GM12864 (cell line): ENCODE measurements at regions not wholly inside any gene's neighbourhood (a gene's known extent, or its start where the extent isn't known, plus 50 kb on each side); places are given as distances from the start of the nearest gene placed in this dataset.

Experiments used
- DNase-seq: peaks from one replicate; pipeline ENCODE4 v3.0.0-alpha.2; 2011; ENCODE audit warnings: low read depth
- H3K4me3 ChIP-seq: 2 replicates; pipeline ENCODE4 v1.5.1; 2011; ENCODE audit warnings: mild to moderate bottlenecking, low read depth, low read length, control low read depth
- TF ChIP-seq, protein P1 (sequence below): IDR thresholded peaks from 2 replicates; pipeline ENCODE4 v1.5.1; 2011; ENCODE audit warnings: low read depth, mild to moderate bottlenecking, moderate library complexity, low read length, control low read depth, inconsistent platforms; ENCODE audit errors: missing control alignments

DNA sequence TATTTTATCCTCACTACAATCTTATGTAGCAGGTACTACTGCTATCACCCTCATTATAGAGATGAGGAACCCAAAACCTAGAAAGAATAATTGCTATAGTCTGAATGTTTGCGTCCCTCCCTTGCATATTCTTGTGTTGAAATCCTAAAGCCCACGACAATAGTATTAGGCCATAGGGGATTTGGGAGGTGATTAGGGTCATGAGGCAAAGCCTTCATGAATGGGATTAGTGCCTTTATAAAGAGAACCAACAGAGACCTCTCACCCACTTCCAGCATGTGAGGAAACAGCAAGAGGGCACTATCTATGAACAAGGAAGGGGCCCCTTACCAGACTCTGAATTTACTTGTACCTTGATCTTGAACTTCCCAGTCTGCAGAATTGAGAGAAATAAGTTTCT is 500.3 kb upstream of the FAM98A start:
- DNase-seq, result no peak
- TF ChIP-seq, protein P1, sequence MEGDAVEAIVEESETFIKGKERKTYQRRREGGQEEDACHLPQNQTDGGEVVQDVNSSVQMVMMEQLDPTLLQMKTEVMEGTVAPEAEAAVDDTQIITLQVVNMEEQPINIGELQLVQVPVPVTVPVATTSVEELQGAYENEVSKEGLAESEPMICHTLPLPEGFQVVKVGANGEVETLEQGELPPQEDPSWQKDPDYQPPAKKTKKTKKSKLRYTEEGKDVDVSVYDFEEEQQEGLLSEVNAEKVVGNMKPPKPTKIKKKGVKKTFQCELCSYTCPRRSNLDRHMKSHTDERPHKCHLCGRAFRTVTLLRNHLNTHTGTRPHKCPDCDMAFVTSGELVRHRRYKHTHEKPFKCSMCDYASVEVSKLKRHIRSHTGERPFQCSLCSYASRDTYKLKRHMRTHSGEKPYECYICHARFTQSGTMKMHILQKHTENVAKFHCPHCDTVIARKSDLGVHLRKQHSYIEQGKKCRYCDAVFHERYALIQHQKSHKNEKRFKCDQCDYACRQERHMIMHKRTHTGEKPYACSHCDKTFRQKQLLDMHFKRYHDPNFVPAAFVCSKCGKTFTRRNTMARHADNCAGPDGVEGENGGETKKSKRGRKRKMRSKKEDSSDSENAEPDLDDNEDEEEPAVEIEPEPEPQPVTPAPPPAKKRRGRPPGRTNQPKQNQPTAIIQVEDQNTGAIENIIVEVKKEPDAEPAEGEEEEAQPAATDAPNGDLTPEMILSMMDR, result no peak
- H3K4me3 ChIP-seq, result no peak overlapping the region

GRCh38 chr2:34098256-34098655 is 499.2 kb upstream of the FAM98A start:
- no peak overlapping the region for H3K4me3 ChIP-seq
- no peak for DNase-seq
- TF ChIP-seq, protein P1, result no peak

- TF ChIP-seq, protein P1, result peak; percentile 68
- peak; percentile 5 for DNase-seq
- H3K4me3 ChIP-seq, result no peak overlapping the region
These were observed 497.6 kb upstream of the FAM98A start for GRCh38 chr2:34096562-34097171.

DNA sequence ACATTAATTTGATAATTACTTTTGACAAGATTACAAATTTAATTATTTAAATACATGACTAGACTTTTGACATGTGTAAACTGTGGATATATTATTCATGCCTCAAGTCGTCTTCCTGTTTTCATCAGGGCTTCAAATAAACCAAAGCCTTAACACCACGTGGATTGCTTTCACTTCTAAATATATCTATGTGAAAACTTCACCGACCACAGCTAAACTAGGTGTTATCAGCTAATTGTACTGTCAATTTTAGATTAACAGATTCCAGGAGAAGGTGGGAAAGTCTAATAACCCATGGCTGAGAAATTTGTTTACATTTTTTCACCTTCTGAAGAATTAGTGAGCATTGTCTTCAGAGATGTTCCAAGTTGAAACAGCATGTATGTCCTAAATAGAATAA is 494.7 kb upstream of the FAM98A start:
- TF ChIP-seq, protein P1, result no peak
- H3K4me3 ChIP-seq, result no peak overlapping the region
- no peak for DNase-seq

DNA sequence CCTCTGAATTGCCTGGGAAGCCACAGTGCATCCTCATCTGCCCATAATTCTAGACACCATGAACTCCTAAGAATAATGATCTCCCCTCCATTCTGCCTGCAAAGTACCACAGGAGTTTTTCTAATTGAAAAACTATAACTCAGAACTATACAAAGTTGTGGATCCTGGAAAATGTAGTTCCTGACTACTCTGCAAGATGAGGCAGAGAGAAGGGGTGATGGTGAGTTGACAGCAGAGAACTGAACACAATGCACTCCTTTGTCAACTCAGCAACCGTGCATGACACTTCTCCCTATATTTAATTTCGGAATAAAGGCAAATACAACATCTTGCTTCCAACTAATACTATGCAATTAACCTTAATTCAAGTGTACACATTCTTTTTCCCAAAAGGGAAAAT is 471.1 kb upstream of the FAM98A start:
- H3K4me3 ChIP-seq, result no peak overlapping the region
- no peak for DNase-seq
- TF ChIP-seq, protein P1, result no peak

- no peak for DNase-seq
- TF ChIP-seq, protein P1, result no peak
These were observed 470.5 kb upstream of the FAM98A start for GRCh38 chr2:34069604-34070003.

DNA sequence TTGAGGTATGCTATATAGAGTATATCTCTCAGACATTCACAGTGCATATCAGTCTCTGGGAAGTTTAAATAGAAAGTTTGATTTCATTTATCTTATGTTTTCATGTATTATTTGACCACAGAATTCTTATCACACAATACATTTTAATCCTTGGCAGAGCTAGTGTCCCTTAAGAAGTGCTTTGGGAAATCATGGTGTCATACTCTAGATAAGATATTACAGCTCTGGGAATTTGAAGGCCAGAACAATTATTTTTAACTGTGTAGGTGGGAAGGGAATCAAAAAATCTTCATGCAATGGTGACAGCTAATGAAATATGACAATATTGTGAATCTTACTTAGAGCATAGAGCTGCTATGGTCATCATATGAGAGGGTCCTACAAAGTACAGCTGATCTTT is 451.3 kb upstream of the FAM98A start:
- H3K4me3 ChIP-seq, result no peak overlapping the region
- DNase-seq, result no peak
- TF ChIP-seq, protein P1, result no peak

More at GRCh38 chr2:34069604-34070003, 470.5 kb upstream of the FAM98A start:
- no peak overlapping the region for H3K4me3 ChIP-seq
